Ovary (tissue), 3 donors: ENCODE measurements at regions not wholly inside any gene's neighbourhood (a gene's known extent, or its start where the extent isn't known, plus 50 kb on each side); places are given as distances from the start of the nearest gene placed in this dataset.

Source experiments
- EP300 ChIP-seq: sonication (generic); formaldehyde crosslinking; IDR thresholded peaks from one replicate; pipeline ENCODE4 v1.6.1; 2017; ENCODE audit warnings: antibody characterized with exemption
- POLR2A ChIP-seq: fragments of 450-650 bp; IDR thresholded peaks from one replicate; pipeline ENCODE4 v1.6.1; 2017; ENCODE audit warnings: antibody characterized with exemption, mild to moderate bottlenecking, moderate library complexity
- TF ChIP-seq, protein P1 (sequence below), 3 donors: fragments of 450-650 bp in 2 of 3; fragments of 200-600 bp in 1 of 3; IDR thresholded peaks; one replicate each; pipeline versions ENCODE4 v1.5.1 to v1.8.0; 2016 to 2022; ENCODE audit warnings: antibody characterized with exemption in 3 of 3, mild to moderate bottlenecking in 1 of 3
- donor health status: DM: no; HTN: no; CAD: no.

DNA sequence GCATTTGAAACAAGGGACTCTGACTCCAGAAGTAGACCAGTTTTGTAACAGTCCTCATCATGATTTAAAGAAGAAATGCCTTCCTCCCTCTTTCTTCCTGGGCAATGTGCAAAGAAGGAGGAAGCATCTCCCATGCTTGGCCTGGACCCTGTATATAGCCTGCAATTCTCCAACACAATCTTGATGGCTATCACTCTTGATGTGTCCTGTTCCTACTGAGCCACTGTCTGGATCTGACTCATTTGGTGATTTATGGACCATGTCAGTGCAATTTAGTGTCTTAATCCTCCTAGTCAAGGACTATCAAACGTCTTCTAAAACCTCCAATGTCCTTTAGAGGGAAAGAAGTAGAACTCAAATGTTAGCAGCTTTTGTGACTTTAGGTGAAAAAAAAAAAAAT is 697.3 kb downstream of the TLR4 start:
- TF ChIP-seq, protein P1, sequence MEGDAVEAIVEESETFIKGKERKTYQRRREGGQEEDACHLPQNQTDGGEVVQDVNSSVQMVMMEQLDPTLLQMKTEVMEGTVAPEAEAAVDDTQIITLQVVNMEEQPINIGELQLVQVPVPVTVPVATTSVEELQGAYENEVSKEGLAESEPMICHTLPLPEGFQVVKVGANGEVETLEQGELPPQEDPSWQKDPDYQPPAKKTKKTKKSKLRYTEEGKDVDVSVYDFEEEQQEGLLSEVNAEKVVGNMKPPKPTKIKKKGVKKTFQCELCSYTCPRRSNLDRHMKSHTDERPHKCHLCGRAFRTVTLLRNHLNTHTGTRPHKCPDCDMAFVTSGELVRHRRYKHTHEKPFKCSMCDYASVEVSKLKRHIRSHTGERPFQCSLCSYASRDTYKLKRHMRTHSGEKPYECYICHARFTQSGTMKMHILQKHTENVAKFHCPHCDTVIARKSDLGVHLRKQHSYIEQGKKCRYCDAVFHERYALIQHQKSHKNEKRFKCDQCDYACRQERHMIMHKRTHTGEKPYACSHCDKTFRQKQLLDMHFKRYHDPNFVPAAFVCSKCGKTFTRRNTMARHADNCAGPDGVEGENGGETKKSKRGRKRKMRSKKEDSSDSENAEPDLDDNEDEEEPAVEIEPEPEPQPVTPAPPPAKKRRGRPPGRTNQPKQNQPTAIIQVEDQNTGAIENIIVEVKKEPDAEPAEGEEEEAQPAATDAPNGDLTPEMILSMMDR (IDR thresholded peaks at IDR 0.05), result no peak
- TF ChIP-seq EP300 (no peak), POLR2A (no peak)
